ENCODE measurements at regions not wholly inside any gene's neighbourhood (a gene's known extent, or its start where the extent isn't known, plus 50 kb on each side); places are given as distances from the start of the nearest gene placed in this dataset.

GRCh38 chr6:167764713-167765479 is 61.8 kb upstream of the AFDN start (continued):
- TF ChIP-seq, protein P1, sequence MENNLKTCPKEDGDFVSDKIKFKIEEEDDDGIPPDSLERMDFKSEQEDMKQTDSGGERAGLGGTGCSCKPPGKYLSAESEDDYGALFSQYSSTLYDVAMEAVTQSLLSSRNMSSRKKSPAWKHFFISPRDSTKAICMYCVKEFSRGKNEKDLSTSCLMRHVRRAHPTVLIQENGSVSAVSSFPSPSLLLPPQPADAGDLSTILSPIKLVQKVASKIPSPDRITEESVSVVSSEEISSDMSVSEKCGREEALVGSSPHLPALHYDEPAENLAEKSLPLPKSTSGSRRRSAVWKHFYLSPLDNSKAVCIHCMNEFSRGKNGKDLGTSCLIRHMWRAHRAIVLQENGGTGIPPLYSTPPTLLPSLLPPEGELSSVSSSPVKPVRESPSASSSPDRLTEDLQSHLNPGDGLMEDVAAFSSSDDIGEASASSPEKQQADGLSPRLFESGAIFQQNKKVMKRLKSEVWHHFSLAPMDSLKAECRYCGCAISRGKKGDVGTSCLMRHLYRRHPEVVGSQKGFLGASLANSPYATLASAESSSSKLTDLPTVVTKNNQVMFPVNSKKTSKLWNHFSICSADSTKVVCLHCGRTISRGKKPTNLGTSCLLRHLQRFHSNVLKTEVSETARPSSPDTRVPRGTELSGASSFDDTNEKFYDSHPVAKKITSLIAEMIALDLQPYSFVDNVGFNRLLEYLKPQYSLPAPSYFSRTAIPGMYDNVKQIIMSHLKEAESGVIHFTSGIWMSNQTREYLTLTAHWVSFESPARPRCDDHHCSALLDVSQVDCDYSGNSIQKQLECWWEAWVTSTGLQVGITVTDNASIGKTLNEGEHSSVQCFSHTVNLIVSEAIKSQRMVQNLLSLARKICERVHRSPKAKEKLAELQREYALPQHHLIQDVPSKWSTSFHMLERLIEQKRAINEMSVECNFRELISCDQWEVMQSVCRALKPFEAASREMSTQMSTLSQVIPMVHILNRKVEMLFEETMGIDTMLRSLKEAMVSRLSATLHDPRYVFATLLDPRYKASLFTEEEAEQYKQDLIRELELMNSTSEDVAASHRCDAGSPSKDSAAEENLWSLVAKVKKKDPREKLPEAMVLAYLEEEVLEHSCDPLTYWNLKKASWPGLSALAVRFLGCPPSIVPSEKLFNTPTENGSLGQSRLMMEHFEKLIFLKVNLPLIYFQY (CRISPR knock-in tag; IDR thresholded peaks at IDR 0.05; ENCODE audit: borderline replicate concordance) = peak; percentile 24; the same call in 1 of the 2 replicates
- TF ChIP-seq ATF5 (CRISPR knock-in tag; IDR thresholded peaks at IDR 0.05; ENCODE audit: low read depth) (no peak), ZNF205 (CRISPR knock-in tag; IDR thresholded peaks at IDR 0.05) (peak; percentile 51; the same call in 1 of the 2 replicates), KLF16 (CRISPR knock-in tag; IDR thresholded peaks at IDR 0.05) (0 out of 4 replicates have a peak, but pooled peaks of 1 of the 2 experiments have one; percentile 16), ZNF362 (CRISPR knock-in tag; IDR thresholded peaks at IDR 0.05; ENCODE audit: borderline replicate concordance) (peak; percentile 58; the same call in 1 of the 2 replicates), ZNF788 (CRISPR knock-in tag; IDR thresholded peaks at IDR 0.05; ENCODE audit: borderline replicate concordance) (no peak), STAT6 (CRISPR knock-in tag; IDR thresholded peaks at IDR 0.05; ENCODE audit: borderline replicate concordance) (peak; percentile 71; the same call in 1 of the 2 replicates)
